Lung (tissue), 11 donors: ENCODE measurements at regions not wholly inside any gene's neighbourhood (a gene's known extent, or its start where the extent isn't known, plus 50 kb on each side); places are given as distances from the start of the nearest gene placed in this dataset.

Experiments
- ATAC-seq: fragments of 200-7000 bp; cut with Tn5 transposase; one replicate; pipeline ENCODE4 v1.9.1; 2020; ENCODE audit warnings: moderate number of reproducible peaks; ENCODE audit not compliant: insufficient read depth, low FRiP score
- DNase-seq, 3 donors: peaks; one replicate each; pipeline ENCODE4 v3.0.0-alpha.2; 2013 to 2017
- H3K27ac ChIP-seq, 2 donors: one replicate each; pipeline ENCODE4 v1.5.1; 2013; ENCODE audit warnings: mild to moderate bottlenecking in 2 of 2, moderate library complexity in 2 of 2, control low read depth in 1 of 2, inconsistent platforms in 1 of 2, low read depth in 1 of 2, low read length in 1 of 2
- H3K27me3 ChIP-seq, 3 donors: one replicate each; pipeline ENCODE4 v1.5.1; 2013; ENCODE audit warnings: low read length in 2 of 3; ENCODE audit not compliant: control insufficient read depth in 3 of 3, insufficient read depth in 3 of 3
- H3K36me3 ChIP-seq, 4 donors: one replicate each; pipeline ENCODE4 v1.5.1; 2013; ENCODE audit warnings: low read length in 4 of 4, mild to moderate bottlenecking in 1 of 4, moderate library complexity in 1 of 4; ENCODE audit not compliant: control insufficient read depth in 4 of 4, insufficient read depth in 4 of 4
- H3K4me1 ChIP-seq, 5 donors: one replicate each; pipeline ENCODE4 v1.5.1; 2013; ENCODE audit warnings: low read length in 5 of 5, mild to moderate bottlenecking in 2 of 5, moderate library complexity in 1 of 5; ENCODE audit not compliant: control insufficient read depth in 5 of 5, insufficient read depth in 5 of 5
- H3K4me3 ChIP-seq: one replicate; pipeline ENCODE4 v1.5.1; 2013; ENCODE audit warnings: mild to moderate bottlenecking, control low read depth, moderate library complexity
- H3K9ac ChIP-seq, 2 donors: one replicate each; pipeline ENCODE4 v1.5.1; 2013; ENCODE audit warnings: low read length in 2 of 2, control low read depth in 1 of 2; ENCODE audit not compliant: insufficient read depth in 1 of 2
- H3K9me3 ChIP-seq, 4 donors: one replicate each; pipeline ENCODE4 v1.5.1; 2013; ENCODE audit warnings: low read length in 3 of 4, mild to moderate bottlenecking in 1 of 4, moderate library complexity in 1 of 4; ENCODE audit not compliant: control insufficient read depth in 4 of 4, insufficient read depth in 3 of 4
- CTCF ChIP-seq: IDR thresholded peaks from 2 replicates; pipeline ENCODE4 v1.5.1; 2012; ENCODE audit warnings: mild to moderate bottlenecking; ENCODE audit errors: control extremely low read depth, extremely low read depth
- WGBS, 2 donors: extraction: QIAGEN DNeasy Blood & Tissue Kit; methylation state at CpG; one replicate each; pipeline ENCODE4 v1.1.7; 2013; 5-methylcytosine and 5-hydroxymethylcytosine counted together
- donor health status: control.
- donor health status: control.
- donor health status: Bipolar disorder and iron deficiency.
- donor health status: healthy.
- donor health status: DM: yes; HTN: yes; CAD: no.

GRCh38 chr16:61270726-61271125 is 765.5 kb downstream of the CDH8 start:
- Histone ChIP-seq H3K4me1 (no peaks in the 10 kb centered on the region), H3K4me3 (no peak overlapping the region), H3K27me3 (no peaks in the 10 kb centered on the region), H3K9me3 (no peaks in the 10 kb centered on the region), H3K27ac (no peak overlapping the region), H3K36me3 (no peaks in the 10 kb centered on the region), H3K9ac (no peak overlapping the region)
- DNase-seq = no peak
- no peak for TF ChIP-seq CTCF
- no peak for ATAC-seq

GRCh38 chr16:61263400-61263799 is 772.8 kb downstream of the CDH8 start:
- no peaks in the 10 kb centered on the region for H3K4me1 ChIP-seq
- H3K9ac ChIP-seq = no peak overlapping the region
- H3K27me3 ChIP-seq = no peaks in the 10 kb centered on the region
- TF ChIP-seq CTCF = no peak
- H3K9me3 ChIP-seq = no peaks in the 10 kb centered on the region
- WGBS, 2 donors = 86 to 94% methylated on average over 1 of the region's 1 CpG
- no peak for ATAC-seq
- no peaks in the 10 kb centered on the region for H3K36me3 ChIP-seq
- no peak overlapping the region for H3K4me3 ChIP-seq
- no peak for DNase-seq
- H3K27ac ChIP-seq = no peak overlapping the region

DNA sequence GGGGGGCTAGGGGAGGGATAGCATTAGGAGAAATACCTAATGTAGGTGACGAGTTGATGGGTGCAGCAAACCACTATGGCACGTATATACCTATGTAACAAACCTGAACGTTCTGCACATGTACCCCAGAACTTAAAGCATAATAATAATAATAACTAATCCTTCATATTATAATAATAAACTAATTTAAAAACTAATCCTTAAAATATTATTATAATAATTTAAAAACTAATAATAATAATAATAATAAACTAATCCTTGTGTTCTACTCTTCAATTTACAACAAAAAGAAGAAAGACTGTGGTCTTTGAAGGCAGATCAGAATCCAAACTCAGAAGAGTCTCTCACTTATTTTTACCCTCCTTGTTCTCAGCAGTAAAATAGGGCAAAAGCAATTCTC is 774.9 kb downstream of the CDH8 start:
- no peaks in the 10 kb centered on the region for H3K9me3 ChIP-seq
- H3K27me3 ChIP-seq = no peaks in the 10 kb centered on the region
- no peak for ATAC-seq
- H3K4me3 ChIP-seq = no peak overlapping the region
- TF ChIP-seq CTCF = no peak
- no peaks in the 10 kb centered on the region for H3K4me1 ChIP-seq
- no peak for DNase-seq
- no peaks in the 10 kb centered on the region for H3K36me3 ChIP-seq
- 91 to 93% methylated on average over 3 of the region's 3 CpGs for WGBS, 2 donors
- H3K9ac ChIP-seq = no peak overlapping the region
- no peak overlapping the region for H3K27ac ChIP-seq

- no peak for ATAC-seq
- Histone ChIP-seq H3K4me1 (peaks cover 0 to 1% (median 0%) of the 10 kb centered on the region in 5 donors), H3K9me3 (peaks cover 0 to 3% (median 0%) of the 10 kb centered on the region in 4 donors), H3K36me3 (no peaks in the 10 kb centered on the region), H3K4me3 (no peak overlapping the region), H3K27ac (no peak overlapping the region), H3K9ac (no peak overlapping the region), H3K27me3 (no peaks in the 10 kb centered on the region)
- TF ChIP-seq CTCF = no peak
- DNase-seq = no peak
- 88 to 92% methylated on average over 1 of the region's 1 CpG for WGBS, 2 donors
Observed at GRCh38 chr16:61246592-61246991, 789.6 kb downstream of the CDH8 start.
